ENCODE measurements at regions not wholly inside any gene's neighbourhood (a gene's known extent, or its start where the extent isn't known, plus 50 kb on each side); places are given as distances from the start of the nearest gene placed in this dataset.
"Not testable (repeated sequence)": the region's sequence is repeated elsewhere in the genome, so short reads cannot be mapped to it uniquely, and the experiment has no call there.

DNA sequence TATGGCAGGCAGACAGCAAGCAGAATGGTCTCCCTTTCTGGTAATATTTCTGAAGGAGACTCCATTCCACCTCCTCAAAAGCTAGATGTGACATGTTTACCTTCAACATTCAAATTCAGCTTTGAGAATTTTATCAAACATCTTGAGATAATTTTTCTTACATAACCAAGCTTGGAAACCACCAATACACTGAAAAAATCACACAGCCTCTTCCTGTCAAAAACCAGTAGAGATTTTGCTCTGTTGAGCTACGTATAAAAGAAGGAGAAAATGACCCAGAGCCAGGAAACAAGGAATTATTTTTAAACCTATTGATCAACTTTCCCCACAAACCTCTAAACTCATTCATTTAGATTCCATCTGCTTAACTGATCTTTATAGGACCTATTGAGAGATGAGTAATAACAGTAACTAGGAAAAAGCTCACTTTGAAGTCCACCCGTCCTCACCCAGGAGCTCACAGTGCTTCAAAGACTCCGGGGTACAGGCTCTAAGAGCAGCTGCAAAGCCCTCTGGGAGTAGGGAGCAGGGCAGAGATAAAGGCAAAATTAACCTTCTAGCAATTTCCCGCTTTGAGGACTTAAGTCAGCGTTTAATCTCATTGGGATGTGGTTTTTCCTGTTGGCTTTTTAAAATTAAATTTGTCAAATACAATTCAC is 318.2 kb upstream of the RASGEF1B start:
- no peak overlapping the region for H3K4me3 ChIP-seq (ENCODE audit: low read depth, low read length)

GRCh38 chr4:81789158-81789557 is 317.5 kb upstream of the RASGEF1B start:
- no peak overlapping the region for H3K4me3 ChIP-seq (ENCODE audit: low read depth, low read length)

GRCh38 chr4:81786766-81787165 is 315.1 kb upstream of the RASGEF1B start:
- H3K4me3 ChIP-seq (ENCODE audit: low read depth, low read length): no peak overlapping the region

DNA sequence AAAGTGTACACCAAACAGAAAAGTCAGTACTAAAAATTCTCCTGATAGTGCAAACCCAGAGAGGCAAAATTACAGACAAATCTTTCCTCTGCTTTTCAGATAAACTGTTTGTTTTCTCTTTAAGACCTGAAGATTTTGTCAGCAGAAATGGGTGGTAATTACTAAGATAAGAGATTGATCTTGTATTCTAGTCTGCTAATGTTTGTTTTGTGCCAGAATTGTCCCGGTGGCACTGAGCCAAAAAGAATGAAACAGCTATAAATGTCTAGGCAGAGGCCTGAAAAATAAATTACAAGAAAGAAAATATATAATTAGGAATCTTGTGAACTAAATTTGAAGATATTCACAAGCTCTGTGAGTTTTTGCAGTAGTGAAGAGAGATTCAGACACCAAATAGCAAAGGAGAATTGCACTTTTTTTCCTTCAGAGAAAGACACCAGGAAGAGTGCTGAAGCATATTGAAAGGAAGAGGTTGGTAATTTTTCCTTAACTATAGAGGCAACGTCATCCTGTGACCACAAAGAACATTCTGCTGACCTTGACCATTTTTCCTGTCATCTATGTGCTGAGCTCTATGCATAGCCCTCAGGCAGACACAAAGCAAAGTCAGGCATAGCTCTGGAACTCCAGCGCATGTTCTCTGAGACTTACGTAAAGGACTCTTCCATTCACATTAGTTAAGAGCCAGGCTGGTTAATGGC is 314.5 kb upstream of the RASGEF1B start:
- no peak overlapping the region for H3K4me3 ChIP-seq (ENCODE audit: low read depth, low read length)

DNA sequence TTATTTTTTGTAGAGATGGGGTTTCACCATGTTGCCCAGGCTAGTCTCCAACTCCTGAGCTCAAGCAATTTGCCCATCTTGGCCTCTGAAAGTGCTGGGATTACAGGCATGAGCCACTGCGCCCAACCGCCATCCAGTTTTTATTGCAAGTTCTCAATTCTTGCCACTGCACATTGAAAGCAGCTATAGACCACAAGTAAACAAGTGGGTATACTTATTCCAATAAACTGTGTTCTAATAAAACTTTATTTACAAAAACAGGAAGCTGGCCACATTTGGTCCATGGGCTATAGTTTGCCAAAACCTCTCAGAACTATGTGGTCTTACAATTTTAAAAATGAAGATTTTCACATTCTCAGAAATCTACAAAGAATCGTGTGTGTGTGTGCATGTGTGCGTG is 313.6 kb upstream of the RASGEF1B start:
- no peak overlapping the region for H3K4me3 ChIP-seq (ENCODE audit: low read depth, low read length)

DNA sequence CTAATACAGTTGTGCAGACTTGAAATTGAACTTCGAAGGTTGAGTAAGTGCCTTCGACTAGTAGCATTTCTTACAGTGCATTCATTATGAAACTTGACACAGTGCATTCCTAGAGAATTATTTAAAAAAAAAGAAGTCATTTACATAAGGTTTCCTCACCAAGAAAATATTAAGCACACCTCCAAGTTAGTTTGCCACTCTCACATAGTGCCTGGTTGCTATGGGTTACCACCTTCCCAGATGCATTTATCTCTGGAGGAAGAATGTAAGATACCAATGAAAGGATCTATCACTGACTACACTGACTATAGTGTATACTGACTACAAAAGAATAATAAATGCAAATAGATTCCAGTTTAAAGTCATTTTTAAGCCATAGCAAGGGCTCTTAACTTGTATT is 311.9 kb upstream of the RASGEF1B start:
- no peak overlapping the region for H3K4me3 ChIP-seq (ENCODE audit: low read depth, low read length)

DNA sequence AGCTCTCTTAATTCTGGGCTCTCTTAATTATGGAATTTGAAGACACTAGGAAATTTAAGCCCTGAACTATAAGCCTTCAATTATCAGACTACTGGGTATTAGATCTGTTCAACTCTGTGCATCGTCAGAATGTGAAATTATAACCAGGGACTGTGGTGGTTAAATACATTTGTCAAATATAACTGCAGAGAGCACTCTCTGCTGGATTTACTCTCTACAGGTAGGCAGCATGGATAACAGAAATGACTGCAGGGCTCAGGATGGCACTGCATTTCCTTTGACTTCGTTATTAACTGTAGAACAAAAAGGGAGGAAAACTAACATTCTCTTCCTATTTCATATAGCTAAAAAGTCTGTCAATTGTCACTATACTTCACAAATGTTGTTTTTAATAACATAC is 310.1 kb upstream of the RASGEF1B start:
- H3K4me3 ChIP-seq (ENCODE audit: low read depth, low read length): no peak overlapping the region

GRCh38 chr4:81777718-81778117 is 306.0 kb upstream of the RASGEF1B start:
- H3K4me3 ChIP-seq (ENCODE audit: low read depth, low read length): not testable (repeated sequence)

DNA sequence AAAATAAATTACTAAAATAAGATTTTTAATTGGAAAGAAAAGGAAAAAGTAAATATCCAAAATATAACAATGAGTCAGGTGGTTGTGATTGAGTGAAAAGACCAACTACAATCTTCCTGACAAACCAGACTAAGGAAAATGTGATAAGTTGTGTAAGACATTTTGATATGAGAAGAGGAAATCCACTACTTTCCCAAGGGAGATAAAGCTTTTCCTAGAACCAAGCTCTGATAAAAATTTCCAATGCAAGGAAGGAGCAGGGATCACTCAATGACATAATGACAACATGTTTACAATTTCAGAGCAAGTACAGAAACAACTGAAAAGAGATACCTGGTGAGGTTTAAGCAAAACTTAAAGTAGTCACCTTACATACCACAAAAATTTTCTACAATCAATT is 305.1 kb upstream of the RASGEF1B start:
- no peak overlapping the region for H3K4me3 ChIP-seq (ENCODE audit: low read depth, low read length)

GRCh38 chr4:81773557-81773956 is 301.9 kb upstream of the RASGEF1B start:
- no peak overlapping the region for H3K4me3 ChIP-seq (ENCODE audit: low read depth, low read length)

DNA sequence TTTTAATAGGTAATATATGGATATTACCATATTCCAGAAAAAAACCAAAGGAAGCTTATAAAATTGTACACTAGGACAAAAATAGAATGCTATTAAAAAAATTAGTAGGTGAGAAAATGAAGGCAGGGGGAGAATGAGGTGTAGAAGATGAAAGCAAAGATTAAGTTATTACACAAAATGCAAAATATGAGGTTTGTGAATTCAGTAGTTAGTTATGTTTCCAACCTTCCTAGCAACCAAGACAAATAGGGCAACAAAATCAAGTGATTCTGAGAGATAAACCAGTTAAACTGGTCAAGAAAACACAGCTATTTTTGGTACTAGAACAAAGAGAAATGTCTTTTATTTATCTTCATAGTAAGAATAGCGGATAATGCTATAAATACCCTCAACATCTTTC is 300.0 kb upstream of the RASGEF1B start:
- no peak overlapping the region for H3K4me3 ChIP-seq (ENCODE audit: low read depth, low read length)

DNA sequence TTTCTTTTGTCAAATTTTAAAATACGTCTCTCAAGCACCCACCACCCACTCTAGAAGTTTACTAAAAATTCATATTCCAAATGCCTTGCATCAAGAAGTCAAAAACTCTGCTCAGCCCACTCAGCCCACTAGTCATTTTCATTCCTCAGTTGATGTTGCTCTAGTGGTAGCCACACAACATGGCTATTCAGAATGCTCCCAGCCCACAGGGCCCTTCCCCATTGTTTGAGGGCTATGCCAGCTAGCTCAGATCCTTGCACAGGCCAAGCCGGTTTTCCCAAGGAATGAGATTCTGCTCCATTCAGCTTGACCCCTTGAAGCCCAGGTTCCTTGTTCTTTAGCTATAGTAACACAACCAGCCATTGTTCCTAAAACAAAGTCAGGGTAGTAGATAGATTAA is 297.5 kb upstream of the RASGEF1B start:
- H3K4me3 ChIP-seq (ENCODE audit: low read depth, low read length): no peak overlapping the region

DNA sequence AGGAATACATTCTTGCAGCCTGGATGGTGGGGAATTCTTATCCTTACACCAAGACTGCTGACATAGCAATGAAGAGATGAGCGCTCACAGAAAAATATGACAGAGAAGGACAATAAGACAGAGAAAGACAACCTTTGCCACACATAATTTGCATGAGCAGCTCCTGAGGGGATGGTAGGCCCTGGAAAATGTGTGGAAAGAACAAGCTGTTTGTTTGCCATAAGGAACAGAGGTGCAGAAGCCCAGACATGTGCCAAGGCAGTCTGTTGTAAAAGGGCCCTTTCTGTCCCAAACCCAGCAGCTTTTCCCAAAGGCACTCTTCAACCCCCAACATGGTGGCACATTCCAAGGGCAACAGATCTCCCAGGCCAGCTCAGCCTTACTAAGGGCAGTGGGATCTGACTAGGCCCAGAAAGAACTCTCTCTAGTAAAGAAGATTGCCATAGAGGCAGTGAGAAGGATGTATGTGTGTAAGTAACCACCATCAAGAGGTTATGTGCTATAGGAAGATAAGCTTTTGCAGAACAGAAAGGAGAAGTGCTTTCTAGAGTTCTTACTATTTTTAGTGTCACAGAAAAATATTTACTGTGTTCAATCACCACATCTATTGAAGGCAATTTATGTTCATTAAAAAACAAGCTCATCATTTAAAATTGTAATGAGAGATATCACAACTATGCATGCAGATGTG is 287.0 kb upstream of the RASGEF1B start:
- no peak overlapping the region for H3K4me3 ChIP-seq (ENCODE audit: low read depth, low read length)

DNA sequence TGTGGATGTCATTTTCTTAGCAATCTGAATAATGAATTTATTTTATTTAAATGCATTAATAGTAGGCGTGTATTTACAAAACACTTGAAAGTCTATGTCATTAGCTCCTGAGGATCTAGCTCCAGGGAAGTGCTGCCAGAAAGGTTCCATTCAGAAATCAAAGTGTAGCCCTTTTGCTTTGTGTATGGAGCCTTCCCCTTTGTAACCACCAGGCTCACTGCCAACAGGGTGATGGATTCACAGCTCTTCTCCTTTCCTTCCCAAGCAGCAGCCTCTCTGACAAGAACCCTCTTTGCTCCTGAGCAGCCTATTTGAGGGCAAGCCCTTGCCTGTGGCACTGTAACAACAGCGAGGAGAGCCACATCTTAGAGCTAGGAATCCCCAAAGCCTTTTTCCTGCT is 286.0 kb upstream of the RASGEF1B start:
- no peak overlapping the region for H3K4me3 ChIP-seq (ENCODE audit: low read depth, low read length)

GRCh38 chr4:81756973-81757372 is 285.3 kb upstream of the RASGEF1B start:
- no peak overlapping the region for H3K4me3 ChIP-seq (ENCODE audit: low read depth, low read length)

- no peak overlapping the region for H3K4me3 ChIP-seq (ENCODE audit: low read depth, low read length)
These were observed 284.3 kb upstream of the RASGEF1B start for GRCh38 chr4:81756042-81756441.

DNA sequence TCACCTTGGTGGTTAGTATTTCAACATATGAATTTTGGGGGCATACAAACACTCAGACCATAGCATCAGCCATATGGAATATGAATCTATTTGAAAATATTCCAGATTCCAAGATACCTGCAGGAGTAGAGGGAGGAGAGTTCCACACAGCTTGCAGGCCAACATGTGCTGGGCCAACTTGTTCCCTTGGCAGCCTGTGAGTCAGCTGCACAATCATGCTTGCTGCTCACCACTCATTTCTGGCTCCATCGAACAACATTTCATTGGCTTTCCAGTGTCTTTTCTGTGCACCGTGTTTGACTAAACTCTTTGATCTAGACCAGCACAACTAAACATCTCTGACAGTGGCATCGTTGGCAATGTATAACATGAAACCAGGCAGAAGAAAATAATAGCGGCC is 282.5 kb upstream of the RASGEF1B start:
- H3K4me3 ChIP-seq (ENCODE audit: low read depth, low read length): no peak overlapping the region

DNA sequence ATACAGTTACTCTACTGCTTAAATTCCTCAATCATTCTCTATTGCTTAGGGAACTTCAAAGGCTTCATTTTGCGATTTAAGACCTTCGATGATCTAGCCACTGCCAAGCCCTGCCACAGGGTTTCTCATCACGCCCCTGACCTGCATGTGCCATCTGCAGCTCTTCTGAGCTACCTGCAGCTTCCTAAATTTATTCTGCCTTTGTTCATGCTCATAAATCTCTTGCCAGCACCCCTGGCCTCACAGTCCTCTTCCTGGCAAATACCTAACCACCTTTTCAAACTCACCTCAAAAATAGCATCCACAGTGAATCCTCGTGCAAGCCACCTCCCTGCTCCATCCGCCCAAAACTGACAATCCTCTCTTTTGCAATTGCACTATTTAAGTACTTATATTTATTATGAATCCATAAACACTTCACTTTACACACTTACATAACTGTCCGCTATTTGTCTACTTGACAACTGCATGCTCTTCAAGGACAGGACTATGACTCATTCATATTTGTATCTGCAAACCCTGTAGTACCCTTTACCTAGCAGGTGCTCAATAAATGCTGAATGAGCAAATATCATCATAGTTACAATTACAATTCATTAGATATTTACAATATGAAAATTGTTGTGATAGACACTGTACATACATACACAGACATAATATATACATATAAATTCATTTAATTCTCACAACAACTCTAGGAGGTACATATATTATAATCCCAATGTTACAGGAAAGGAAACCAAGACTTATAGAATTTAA is 280.0 kb upstream of the RASGEF1B start:
- no peak overlapping the region for H3K4me3 ChIP-seq (ENCODE audit: low read depth, low read length)

- H3K4me3 ChIP-seq (ENCODE audit: low read depth, low read length): no peak overlapping the region
These were observed 275.7 kb upstream of the RASGEF1B start for GRCh38 chr4:81747242-81747930.

DNA sequence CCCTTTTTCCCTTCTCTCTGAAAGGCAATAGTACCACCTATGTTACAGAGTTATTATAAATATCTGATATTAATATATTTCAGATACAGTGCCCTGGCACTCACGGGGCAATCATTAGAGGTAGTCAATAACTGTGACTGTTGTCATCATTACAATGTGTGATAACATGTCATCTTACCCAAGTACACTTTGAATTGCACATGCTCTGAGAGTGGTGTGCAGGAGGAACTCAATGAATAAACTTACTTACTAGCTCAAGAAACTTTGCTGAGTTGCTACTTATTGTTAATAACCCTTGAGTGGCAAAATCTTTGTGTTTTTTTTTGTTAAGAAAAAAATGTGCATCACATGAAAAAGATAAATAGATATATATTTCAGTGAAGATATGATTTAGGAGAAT is 275.1 kb upstream of the RASGEF1B start:
- H3K4me3 ChIP-seq (ENCODE audit: low read depth, low read length): no peak overlapping the region

GRCh38 chr4:81746071-81746470 is 274.4 kb upstream of the RASGEF1B start:
- no peak overlapping the region for H3K4me3 ChIP-seq (ENCODE audit: low read depth, low read length)
